GM18519 (cell line): ENCODE measurements at regions not wholly inside any gene's neighbourhood (a gene's known extent, or its start where the extent isn't known, plus 50 kb on each side); places are given as distances from the start of the nearest gene placed in this dataset.

Source experiments
- ATAC-seq: cut with Tn5 transposase; IDR thresholded peaks from one replicate; pipeline ENCODE4 v1.9.1; 2021; ENCODE audit warnings: mild to moderate bottlenecking, moderate library complexity; ENCODE audit not compliant: unreplicated experiment, low FRiP score

DNA sequence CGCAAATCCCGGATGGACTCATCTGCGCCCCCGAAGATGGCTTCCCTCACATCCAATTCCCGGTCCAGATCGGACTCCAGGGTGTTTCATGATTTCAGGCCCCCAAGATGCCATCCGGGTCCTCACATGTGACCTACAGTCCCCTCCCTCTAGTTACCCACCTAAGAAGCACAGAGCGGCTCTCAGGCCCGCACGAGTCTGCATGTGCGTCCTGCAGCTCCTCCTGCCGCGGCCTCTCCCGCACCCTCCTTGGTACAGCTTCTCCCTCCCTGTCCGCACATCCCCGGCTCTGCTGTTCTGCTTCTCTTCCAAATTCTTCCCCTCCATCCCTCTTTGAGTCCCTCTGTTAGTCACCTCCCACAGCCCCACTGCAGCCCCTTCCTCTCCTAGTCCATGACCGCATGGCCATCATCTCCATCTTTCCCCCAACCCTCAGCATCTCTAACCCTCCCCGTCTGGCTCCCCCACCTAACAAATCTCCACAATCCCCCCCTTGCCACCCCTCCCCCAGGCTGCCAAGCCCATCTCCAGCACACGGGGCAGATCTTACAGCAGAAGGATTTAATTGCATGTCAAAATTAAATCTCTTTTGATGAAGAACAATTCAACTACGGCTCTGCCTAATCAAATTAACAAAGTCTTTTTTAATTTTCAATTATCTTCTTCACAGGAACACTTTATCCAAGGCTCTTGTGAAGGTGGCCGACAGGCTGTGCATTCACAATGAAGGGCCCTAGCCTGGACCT is 231.0 kb downstream of the RBFOX3 start:
- no peak for ATAC-seq

DNA sequence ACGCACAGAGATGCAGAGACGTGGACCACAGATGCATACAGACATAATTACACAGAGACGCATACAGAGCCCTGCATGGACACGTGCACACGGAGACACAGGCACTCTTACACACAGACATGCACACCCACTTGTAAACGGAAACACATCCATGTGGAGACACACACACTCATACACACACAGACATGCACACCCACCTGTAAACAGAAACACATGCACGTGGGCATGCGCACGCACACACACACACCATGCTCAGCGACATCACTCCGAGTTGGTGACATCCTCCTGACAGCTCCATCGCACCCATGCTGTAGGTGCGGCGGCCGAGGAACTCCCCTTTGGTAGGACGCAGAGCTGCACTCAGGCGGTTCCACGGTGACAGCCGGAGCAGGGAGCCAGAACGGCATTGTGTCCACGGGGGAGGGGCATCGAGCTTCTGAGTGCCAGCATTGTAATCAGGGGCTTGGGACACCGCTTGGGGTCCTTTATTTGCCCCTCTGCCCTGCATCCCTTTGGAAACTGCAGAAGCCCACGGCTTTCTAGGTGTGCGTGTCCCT is 233.5 kb downstream of the RBFOX3 start:
- ATAC-seq = no peak

DNA sequence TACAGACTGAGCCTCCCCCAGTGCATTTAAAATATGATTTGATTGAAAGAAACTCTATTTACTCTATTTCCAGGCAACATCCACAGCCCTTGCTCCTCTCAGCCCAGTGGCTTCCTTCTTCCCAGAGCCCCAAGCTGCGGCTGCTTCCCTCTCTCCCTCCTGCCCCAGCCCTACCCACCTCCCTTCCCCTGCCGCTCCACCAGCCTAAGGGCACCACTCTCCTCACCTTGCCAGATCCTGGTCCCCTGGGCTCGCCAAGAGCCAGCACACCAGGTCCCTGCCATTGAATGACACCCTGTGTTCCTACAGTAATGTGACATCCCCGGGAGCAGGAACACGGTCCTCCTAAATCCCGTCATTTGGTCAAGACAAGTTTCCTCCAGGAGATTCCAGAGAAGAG is 236.0 kb downstream of the RBFOX3 start:
- no peak for ATAC-seq

DNA sequence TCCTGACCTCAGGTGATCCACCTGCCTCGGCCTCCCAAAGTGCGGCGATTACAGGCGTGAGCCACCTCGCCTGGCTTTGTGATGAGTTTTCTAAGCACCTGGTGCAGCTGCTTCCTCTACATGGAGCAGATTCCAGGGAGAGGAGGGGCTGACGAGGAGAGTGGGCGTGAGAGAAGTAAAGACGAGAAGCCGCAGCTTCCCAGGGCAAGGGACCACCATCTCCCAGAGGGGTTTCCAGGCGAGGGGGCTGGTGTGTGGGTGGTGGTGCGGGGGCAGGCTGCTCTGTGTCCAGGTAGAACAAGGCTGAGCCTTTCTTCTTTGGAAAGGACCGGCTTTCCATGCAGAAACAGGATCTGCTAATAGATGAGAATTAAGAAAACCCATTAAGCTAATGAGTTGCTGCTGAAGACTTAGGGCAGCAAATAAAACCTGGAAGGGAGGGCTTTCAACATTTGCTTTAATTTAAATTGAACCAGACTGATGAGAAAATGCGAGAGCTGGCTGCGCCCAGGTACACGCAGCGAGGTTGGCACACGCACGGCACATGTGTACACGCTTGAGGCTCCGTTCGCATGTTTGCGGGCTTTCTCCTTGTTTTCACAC is 236.7 kb downstream of the RBFOX3 start:
- no peak for ATAC-seq

DNA sequence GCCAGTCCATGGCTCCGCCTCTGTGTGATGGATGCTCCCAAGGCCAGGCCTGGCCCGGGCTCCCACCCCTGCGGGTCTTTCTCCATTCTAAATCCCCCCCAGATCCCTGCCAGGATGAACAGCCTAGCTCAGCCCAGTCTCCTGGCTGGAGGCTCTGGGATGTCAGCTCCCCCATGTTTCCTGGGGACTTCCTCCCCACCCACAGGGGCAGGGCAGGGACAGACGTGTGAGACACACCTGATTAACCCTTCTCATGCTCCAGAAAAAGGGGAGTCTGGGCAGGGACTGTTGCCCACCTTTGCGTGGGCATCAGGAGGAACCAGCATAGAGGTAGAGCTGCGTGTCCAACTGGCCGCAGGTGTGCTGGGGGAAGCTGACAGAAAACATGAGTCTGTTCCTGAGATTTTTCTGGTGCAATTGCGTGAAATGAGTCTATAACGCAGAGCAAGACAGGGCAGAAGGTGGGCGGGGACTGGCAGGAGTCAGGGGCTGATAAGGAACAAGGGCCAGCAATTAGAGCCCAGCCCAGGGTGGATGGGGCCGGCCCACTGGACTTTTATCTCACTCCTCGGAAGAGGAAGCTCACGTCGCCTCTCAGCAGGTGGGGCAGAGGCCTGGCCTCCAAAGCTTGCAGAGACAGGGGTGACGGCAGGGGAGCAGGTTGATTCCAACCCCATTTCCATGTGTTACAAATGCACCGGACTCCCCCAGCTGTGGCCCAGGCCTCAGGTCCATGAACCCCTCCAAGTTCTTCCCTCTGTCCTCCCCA is 238.2 kb downstream of the RBFOX3 start:
- ATAC-seq = no peak

DNA sequence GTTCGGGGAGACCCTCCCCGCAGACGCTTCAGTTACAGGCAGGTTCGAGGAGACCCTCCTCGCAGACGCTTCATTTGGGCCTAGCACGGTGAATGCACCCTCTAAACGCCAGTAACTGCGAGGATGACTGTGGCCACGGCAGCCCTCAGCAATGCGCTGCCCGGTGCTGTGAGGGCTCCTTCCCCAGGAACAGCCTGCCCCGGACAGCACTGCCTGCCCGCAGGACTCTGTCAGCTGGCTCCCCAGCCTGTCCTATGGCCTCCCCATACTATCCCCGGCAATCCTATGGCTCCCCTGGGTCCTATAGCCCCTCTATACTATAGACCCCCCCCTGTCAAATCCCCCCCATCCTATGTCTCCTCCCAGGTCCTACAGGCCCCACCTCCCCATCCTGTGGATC is 238.9 kb downstream of the RBFOX3 start:
- no peak for ATAC-seq

DNA sequence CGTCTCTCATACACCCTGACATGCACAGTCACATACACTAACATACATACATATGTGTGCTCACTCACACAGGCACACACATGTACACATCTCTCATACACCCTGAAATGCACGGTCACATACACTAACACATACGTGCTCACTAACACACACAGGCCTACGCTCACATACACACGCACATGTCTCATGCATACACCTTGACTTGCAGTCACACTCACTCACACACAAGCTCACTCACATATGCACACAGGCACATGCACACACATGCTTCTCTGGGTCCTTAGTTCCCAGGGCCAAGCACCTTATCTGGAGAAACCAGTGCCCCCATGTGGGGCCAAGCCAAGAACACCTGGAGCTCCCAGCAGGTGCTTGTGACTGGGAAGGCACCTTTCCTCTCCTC is 240.3 kb downstream of the RBFOX3 start:
- no peak for ATAC-seq

DNA sequence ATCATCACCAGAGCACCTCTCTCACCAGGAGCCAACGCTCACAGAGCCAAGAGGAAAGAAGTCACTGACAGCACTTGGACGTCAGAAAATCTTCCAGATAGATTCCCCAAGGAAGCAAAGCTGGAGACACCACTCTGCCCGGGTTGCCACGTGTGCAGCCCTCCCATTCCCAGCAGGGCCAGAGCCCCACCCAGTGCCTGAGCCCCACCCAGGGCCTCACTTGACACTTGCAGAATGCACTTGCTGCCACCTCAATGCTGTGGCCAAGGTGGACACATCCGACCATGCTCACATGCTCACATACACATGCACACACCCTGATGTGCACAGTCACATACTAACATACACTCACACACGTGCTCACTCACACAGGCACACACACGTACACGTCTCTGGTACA is 240.7 kb downstream of the RBFOX3 start:
- no peak for ATAC-seq

DNA sequence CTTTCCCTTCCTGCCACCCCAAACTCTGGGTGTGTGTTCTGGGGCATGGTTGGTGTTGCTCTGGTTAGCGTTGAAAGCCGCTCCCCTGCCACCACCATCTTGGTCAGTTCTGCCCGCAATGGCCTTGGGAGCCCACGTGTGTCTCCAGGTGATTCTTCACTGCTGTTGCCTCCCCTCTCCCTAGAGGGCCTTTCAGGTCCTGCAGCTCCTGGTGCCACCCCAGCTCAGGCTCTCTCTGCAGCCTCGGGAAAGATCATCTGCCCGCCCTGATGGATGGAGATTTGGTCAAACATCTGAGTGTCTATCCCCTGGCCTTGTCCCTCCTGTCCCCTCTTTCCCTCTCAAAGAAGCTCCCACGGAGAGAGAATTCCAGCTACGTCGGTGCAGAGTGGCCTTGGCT is 241.3 kb downstream of the RBFOX3 start:
- ATAC-seq = no peak

DNA sequence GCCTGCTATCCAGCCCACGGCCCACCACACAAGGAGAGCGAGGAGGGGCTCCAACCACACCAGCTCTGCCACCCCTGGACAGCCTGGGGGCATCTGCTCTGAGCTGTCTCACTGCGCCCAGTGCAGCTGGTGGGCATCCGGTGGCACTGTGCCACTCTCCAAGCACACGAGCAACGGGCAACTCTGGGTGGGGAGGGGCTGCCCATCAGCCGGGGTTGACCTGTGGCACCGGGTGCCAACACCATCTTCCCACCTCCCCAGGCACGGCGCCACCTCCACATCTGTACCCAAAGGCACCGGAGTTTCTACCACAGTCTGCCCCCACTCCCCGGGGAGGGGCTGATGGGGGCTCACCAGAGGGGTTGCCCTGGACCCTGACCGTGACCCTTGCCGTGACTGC is 241.8 kb downstream of the RBFOX3 start:
- no peak for ATAC-seq

DNA sequence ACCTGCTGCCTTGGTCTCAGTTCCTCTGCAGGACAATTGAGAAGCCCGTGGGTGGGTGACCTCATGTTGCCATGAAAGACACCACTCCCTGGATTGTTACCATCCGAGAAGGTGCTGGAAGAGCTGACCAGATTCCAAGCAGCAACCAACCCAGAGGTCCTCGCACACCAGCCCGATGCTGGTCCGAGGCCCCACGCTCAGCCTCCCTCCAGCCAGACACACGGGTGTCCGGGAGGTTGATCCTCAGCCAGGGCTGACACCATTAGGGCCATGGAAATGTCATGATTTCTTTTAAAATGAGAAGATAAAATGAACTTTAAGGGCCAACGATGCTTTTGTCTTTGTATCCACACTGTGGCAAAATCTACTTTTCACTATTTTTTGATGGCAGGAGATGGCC is 242.3 kb downstream of the RBFOX3 start:
- no peak for ATAC-seq

DNA sequence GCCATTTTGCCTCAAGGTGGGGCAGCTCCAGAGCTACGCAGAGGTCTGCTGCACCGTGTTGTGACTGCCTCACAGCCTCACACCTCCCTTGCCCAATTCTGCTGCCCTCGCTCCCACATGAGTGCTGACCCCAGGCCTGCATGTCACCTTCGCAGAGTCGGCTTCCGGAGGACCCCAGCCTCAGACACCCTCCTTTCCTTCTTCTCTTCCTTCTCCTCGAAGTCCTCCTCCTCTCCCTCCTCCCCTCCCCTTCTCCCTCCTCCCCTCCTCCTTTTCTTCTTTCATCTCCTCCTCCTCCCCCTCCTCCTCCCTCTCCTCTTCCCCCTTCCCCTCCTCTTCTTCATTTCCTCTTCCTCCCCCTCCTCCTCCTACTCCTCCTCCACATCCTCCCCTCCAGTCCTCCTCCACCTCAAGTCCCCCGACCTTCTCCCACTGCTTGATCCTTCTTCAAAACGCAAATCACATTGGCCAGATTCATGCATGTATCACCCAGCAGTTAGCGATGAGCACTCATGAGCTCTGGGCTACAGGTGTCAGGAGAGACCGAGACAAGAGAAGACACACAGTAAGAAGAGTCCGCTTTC is 243.8 kb downstream of the RBFOX3 start:
- ATAC-seq = no peak

DNA sequence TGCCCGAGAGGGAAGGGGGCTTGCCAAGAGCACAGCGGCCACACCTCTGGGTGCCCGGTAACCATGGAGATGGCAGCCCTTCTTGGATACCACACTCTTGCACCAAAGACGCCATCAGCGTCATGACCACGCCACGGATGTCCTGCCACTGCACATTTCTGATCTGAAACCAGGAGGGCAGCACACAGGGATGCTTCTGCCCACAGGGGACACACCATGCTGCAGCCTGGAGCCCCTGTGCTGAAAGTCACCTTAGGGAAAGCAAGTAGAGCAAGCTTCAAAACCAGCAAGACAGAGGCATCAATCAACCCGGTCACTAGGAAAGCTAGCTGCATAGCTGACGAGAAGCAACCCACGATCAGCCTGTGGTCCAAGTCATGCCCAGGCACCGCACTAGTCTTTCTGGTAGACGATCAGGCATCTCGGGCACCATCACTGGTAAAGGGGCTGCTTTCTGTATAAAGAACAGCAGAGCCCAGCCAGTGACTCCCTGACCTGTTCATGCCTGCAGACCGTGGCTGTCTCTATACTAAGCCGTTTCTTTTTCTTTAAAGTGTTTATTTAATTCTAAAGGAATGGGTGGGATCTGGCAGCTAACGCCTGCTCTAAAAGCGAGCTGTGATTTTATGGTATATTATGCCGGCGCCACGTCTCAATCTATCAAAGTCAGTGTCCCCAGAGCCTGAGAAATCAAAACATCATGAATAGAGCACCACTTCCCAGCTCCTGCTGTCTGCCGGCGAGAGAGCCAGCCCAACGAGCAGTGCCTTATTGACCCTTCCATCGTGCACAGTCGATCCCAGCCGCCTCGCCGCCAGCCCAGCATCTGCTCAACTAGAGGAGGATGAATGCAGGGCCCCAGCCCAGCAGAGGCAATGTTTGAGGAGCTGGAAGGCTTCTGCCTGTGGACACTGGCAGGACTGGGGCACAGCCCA is 244.7 kb downstream of the RBFOX3 start:
- no peak for ATAC-seq

DNA sequence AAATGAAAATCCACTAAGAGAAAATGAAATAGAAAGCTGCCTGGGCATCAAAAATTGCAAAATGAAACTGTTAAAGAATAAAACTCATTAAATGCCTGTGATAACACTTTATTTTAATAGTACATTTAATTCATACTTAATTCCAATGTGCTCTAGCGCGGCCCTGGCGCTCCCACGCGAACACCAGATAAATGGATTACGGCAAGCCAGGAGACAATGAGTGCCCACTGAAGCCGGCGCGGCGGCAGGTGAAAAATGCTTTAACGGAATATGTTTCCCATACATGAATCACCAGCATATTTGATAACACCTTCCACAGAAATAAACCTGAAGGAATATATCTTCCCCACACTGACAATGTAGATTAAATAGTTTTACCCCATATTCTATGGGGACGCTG is 245.5 kb downstream of the RBFOX3 start:
- no peak for ATAC-seq

DNA sequence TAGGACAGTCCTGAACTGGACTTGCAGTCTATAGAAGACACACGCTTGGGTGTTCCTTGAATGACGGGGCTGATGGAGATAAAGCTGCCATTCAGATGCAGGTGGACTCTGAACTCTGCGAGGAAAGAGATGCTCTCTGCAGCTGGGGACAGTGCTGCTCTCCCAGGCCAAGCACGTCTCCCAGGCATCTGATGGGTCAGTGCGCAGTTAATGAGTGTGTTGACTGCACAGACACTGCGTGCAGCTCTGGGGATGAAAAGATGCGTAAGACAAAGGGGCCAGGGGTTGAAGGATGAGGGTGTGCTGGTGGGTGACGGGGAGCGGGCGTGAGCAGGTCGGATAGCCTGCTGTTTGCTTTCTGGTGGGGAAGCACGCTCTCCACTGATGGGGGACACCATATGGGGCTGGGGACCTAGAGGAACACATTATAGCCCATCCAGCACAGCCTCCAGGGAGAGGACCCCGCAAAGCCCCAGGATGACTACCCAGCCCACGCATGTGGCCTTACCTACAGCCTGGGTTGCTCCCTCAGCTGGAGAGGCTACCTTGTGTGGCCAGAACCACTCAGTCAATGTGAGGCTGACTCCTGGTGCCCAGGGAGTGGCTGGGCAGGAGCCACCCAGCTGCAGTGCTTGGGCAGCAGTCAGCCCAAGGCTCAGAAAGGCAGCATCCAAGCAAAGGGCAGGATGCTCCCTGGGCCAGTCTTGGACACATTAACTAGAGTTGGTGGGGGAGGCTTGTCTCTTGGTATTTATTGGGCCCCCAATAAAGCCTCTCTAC is 246.3 kb downstream of the RBFOX3 start:
- no peak for ATAC-seq

DNA sequence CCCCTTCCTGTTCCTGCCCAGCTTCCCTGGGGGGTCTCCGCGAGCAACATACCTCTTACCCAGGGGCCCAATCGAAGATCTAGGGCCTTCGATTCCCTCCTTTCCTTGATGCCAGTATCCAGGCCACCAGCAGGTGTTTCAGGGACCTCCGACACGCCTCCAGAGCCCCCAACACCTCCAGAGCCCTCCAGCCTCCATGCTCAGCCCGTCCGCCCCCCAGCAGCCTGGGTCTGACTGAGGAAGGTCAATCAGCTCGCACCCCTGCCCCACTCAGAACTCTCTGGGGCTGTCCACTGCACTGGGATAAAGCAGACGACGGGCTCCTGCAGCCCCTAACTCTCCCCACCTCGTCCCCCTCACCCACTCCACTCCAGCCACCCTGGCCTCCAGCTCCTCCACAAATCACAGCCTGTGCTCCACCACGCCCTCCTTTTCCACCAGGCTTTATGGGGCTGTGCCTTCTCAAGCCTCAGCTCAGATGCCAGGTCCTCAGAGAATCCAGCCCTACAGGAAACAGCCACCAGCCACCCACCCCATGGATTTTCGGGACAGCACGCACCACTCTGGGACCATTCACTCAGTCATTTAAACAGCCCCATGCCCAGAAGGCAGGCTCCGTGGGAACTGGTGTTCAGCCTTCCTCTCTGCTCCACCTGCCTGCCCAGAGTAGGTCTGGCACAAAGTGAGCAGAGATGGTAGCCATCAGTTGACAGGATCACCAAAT is 247.1 kb downstream of the RBFOX3 start:
- ATAC-seq = no peak

DNA sequence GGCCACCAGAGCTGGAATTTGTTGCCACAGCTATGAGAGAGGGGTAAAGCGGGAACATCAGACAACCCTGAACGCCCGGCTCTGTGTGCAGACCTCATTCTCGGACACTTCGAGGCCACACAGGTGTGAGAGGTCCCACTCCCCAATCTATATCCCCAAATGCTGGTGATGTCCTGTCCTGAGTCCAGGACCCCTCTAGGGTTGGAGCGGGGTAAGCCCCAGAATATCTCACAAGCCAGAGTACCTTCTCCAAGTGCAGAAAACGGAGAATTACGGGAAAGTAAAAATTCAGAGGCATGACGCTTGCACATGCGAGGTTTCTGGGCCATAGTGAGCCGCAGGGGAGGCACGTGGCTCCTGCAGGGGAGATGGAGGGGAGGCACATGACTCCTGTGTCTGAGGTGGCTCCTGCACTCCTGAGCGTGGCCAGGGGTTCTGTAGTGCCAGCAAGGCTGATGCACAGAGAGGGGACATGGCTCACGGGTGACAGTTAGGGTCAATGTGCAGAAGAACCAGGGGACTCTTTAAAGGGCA is 248.0 kb downstream of the RBFOX3 start:
- ATAC-seq = no peak
